Small intestine (tissue), 7 donors: ENCODE measurements at regions not wholly inside any gene's neighbourhood (a gene's known extent, or its start where the extent isn't known, plus 50 kb on each side); places are given as distances from the start of the nearest gene placed in this dataset.

Experiments
- DNase-seq, 2 donors: peaks; one replicate each; pipeline versions ENCODE4 v3.0.0 to v3.0.0-alpha.2; 2013
- FAIRE-seq: peaks from 2 replicates; lab custom pipeline; 2012; peaks lifted over from hg19 to GRCh38; lab: Jason Lieb, UNC
- H3K27ac ChIP-seq, 3 donors: one replicate each; pipeline ENCODE4 v1.5.1; 2013; ENCODE audit warnings: low read length in 2 of 3, mild to moderate bottlenecking in 2 of 3, control low read depth in 1 of 3, inconsistent platforms in 1 of 3, low read depth in 1 of 3, moderate library complexity in 1 of 3
- H3K27me3 ChIP-seq, 3 donors: one replicate each; pipeline ENCODE4 v1.6.1; 2013; ENCODE audit warnings: low read length in 3 of 3, inconsistent platforms in 1 of 3; ENCODE audit not compliant: control insufficient read depth in 3 of 3, insufficient read depth in 3 of 3
- H3K36me3 ChIP-seq, 3 donors: one replicate each; pipeline ENCODE4 v1.6.1; 2013; ENCODE audit warnings: low read length in 3 of 3, inconsistent platforms in 1 of 3, low read depth in 1 of 3, mild to moderate bottlenecking in 1 of 3, moderate library complexity in 1 of 3; ENCODE audit not compliant: control insufficient read depth in 3 of 3, insufficient read depth in 2 of 3
- H3K4me1 ChIP-seq, 3 donors: one replicate each; pipeline ENCODE4 v1.6.1; 2013; ENCODE audit warnings: low read length in 2 of 3, inconsistent platforms in 1 of 3, low read depth in 1 of 3, mild to moderate bottlenecking in 1 of 3, moderate library complexity in 1 of 3; ENCODE audit not compliant: control insufficient read depth in 3 of 3, insufficient read depth in 2 of 3
- H3K4me3 ChIP-seq, 3 donors: one replicate each; pipeline ENCODE4 v1.5.1; 2013; ENCODE audit warnings: low read length in 3 of 3, control low read depth in 1 of 3, inconsistent platforms in 1 of 3, low read depth in 1 of 3, mild to moderate bottlenecking in 1 of 3, moderate library complexity in 1 of 3
- H3K9me3 ChIP-seq, 2 donors: one replicate each; pipeline ENCODE4 v1.6.1; 2013; ENCODE audit warnings: low read depth in 1 of 2, low read length in 1 of 2; ENCODE audit not compliant: control insufficient read depth in 2 of 2, insufficient read depth in 1 of 2
- WGBS, 3 donors: extraction: QIAGEN DNeasy Blood & Tissue Kit; methylation state at CpG; one replicate each; pipeline ENCODE4 v1.1.7; 2013; 5-methylcytosine and 5-hydroxymethylcytosine counted together
- donor health status: healthy with polysubstance abuse.
- donor health status: control.
- donor health status: control.
- donor health status: Bipolar disorder and iron deficiency.
- donor health status: healthy.

DNA sequence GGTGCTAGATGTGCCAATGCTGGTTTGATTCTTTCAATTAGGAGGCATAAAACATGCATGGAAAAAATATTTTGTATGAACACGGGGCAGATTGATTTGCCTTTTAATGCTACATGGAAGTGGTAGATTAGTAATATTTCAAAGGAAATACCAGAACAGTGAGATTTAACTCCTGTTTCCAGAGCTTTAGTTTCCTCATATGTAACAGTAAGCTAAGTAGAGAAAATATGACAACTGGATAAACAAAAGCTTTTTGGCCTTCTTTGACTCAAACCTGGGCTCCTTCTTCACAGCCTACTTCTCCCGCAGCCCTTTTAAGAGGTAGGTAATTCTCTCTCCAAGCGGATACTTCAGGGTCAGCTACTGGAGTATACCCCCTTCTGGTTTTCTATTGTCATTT lies 254.2 kb upstream of the TRPC7 start:
- H3K27ac ChIP-seq = no peak overlapping the region
- WGBS, 3 donors = 88 to 89% (median 89%) methylated on average over 3 of the region's 3 CpGs
- no peak for DNase-seq
- no peaks in the 10 kb centered on the region for H3K36me3 ChIP-seq
- no peak overlapping the region for H3K4me3 ChIP-seq
- H3K9me3 ChIP-seq = no peaks in the 10 kb centered on the region
- no peaks in the 10 kb centered on the region for H3K4me1 ChIP-seq
- H3K27me3 ChIP-seq = no peaks in the 10 kb centered on the region
- no peak for FAIRE-seq

DNA sequence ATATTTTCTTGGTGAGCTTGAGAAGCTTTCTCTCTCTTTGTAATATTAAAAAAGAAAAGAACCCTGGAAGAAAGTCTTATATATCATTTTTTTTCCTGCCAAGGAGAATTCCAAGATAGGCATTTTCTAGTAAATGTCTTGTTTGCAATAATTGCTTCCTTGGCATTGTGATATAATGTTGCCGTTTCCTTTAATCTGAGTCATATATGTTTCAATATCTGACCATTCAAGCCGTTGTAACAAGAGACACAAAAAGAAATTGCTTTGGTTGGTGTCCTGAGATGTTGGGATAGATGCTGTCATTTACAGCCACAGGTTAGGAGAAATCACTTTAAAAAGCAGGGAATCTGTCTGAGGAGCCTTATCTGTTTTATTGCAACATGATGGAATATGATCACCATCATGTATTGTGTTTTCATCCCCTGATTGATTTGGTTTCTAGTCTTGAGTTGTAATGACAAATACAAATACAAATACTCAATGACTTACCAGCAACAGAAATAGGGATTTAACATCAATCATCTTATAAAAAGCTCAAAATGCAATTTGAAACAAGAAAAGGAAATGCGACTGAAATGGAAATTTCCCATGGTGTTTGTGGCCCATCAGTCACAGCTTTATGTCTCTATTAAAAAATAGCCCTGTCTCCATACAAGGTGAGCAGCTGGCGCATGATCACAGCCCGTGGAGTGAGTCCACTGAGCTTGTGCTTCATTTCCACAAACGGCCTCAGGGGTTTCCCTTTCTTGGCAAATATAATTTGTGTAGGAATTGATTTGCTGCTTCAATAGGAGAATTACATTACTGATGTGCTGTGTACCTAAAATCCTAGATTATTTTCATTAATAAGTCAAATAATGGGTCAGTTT lies 250.1 kb upstream of the TRPC7 start:
- DNase-seq (no peak), FAIRE-seq (no peak)
- Histone ChIP-seq H3K36me3 (no peaks in the 10 kb centered on the region), H3K27me3 (no peaks in the 10 kb centered on the region), H3K4me3 (no peak overlapping the region), H3K9me3 (no peaks in the 10 kb centered on the region), H3K27ac (no peak overlapping the region), H3K4me1 (no peaks in the 10 kb centered on the region)
- WGBS, 3 donors = 60 to 71% (median 71%) methylated on average over 6 of the region's 6 CpGs

DNA sequence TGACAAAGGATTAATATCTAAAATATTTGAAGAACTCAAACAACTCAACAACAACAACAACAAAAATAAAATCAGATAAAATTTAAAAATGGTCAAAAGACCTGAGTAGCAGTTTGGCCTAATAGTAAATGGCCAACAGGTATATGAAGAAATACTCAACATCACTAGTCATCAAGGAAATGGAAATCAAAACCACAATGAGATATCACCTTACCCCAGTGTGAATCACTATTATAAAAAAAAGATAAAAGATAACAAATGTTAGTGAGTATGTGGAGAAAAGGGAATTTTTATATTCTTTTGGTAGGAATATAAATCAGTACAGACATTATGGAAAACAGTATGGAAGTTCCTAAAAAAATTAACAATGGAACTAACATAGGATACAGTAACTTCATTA lies 247.9 kb upstream of the TRPC7 start:
- no peaks in the 10 kb centered on the region for H3K4me1 ChIP-seq
- FAIRE-seq = no peak
- H3K36me3 ChIP-seq = no peaks in the 10 kb centered on the region
- no peak for DNase-seq
- no peaks in the 10 kb centered on the region for H3K9me3 ChIP-seq
- no peak overlapping the region for H3K4me3 ChIP-seq
- no peak overlapping the region for H3K27ac ChIP-seq
- H3K27me3 ChIP-seq = no peaks in the 10 kb centered on the region

DNA sequence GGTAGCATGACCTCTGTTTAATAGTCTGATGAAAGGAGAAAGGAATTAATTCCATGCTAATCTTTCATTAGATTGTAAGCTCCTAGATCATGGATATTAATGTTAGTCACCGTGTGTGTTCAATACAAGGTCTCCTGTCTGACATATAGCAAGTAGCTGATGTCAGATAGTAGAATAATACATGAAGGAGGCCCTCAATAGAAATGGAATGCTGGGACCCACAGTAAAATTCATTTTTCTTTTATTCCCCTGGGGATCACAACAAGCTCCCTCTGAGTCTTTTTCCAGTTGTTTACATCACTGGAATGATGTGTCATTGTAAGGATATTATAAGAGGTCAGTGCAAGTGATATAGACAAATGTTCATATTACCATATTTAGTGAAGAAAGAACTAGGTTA lies 240.3 kb upstream of the TRPC7 start:
- 80 to 82% (median 82%) methylated on average over 1 of the region's 1 CpG for WGBS, 3 donors
- Histone ChIP-seq H3K9me3 (peaks cover 2 to 13% of the 10 kb centered on the region in 2 donors), H3K4me1 (no peaks in the 10 kb centered on the region), H3K27ac (no peak overlapping the region), H3K36me3 (no peaks in the 10 kb centered on the region), H3K4me3 (no peak overlapping the region), H3K27me3 (no peaks in the 10 kb centered on the region)
- DNase-seq (no peak), FAIRE-seq (no peak)

DNA sequence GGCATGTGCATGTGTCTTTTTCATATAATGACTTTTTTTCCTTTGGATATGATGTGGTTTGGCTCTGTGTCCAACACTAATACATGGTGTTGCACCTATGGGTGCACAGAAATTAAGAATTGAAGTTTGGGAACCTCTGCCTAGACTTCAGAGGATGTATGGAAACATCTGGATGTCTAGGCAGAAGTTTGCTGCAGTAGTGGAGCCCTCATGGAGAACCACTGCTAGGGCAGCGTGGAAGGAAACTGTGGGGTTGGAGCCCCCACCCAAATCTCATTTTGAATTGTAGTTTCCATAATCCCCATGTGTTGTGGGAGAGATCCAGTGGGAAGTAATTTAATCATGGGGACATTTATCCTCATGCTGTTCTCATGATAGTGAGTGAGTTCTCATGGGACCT lies 235.0 kb upstream of the TRPC7 start:
- Histone ChIP-seq H3K9me3 (peaks cover 2 to 13% of the 10 kb centered on the region in 2 donors), H3K36me3 (no peaks in the 10 kb centered on the region), H3K4me3 (no peak overlapping the region), H3K27ac (no peak overlapping the region), H3K4me1 (no peaks in the 10 kb centered on the region), H3K27me3 (no peaks in the 10 kb centered on the region)
- WGBS, 3 donors = 85 to 89% (median 86%) methylated on average over 1 of the region's 1 CpG
- FAIRE-seq (no peak), DNase-seq (no peak)

DNA sequence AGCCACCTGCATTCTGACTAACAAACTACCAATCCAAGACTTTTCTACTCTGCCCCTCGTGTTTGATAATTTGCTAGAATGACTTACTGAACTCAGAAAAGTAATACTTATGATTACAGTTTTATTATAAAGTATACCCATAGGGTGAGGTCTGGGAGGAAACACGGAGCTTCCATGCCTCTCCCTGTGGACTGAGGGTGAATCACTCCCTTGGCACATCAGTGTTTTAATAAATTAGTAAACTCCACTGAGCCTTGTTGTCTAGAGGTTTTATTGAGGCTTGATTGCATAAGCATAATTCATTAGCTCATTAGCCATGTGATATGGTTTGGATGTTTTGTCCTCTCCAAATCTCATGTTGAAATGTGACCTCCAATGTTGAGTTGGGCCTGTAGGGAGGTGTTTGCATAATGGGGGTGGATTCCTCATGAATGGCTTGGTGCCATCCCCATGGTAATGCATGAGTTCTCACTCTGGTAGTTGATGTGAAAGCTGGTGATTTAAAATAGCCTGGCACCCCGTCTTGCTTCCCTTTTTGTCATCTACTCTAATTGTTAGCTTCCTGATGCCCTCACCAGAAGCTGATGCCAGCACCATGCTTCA lies 233.6 kb upstream of the TRPC7 start:
- Histone ChIP-seq H3K4me1 (no peaks in the 10 kb centered on the region), H3K4me3 (no peak overlapping the region), H3K27me3 (no peaks in the 10 kb centered on the region), H3K9me3 (peaks cover 2 to 13% of the 10 kb centered on the region in 2 donors), H3K27ac (no peak overlapping the region), H3K36me3 (no peaks in the 10 kb centered on the region)
- WGBS, 3 donors = 57 to 62% (median 61%) methylated on average over 3 of the region's 3 CpGs
- DNase-seq = no peak
- FAIRE-seq = no peak

DNA sequence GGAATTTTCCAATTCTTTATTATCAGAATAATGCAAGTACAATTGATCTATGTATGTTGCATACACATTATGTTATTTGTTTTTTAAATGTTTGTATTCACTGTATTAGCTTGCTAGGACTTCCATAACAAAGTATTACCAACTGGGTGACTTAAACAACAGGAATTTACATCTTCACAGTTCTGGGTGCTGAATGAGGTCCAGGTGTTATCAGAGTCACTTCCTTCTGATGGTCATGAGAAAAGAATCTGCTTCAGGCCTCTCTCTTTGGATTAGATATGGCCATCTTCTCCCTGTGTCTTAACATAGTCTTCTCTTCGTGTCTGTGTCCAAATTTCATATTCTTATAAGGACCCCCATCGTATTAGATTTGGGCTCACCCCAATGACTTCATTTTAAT lies 229.1 kb upstream of the TRPC7 start:
- FAIRE-seq (no peak), DNase-seq (no peak)
- H3K4me1 ChIP-seq = no peaks in the 10 kb centered on the region
- H3K27me3 ChIP-seq = no peaks in the 10 kb centered on the region
- no peak overlapping the region for H3K27ac ChIP-seq
- H3K36me3 ChIP-seq = no peaks in the 10 kb centered on the region
- H3K4me3 ChIP-seq = no peak overlapping the region
- 52 to 72% (median 57%) methylated on average over 2 of the region's 2 CpGs for WGBS, 3 donors
- no peaks in the 10 kb centered on the region for H3K9me3 ChIP-seq

DNA sequence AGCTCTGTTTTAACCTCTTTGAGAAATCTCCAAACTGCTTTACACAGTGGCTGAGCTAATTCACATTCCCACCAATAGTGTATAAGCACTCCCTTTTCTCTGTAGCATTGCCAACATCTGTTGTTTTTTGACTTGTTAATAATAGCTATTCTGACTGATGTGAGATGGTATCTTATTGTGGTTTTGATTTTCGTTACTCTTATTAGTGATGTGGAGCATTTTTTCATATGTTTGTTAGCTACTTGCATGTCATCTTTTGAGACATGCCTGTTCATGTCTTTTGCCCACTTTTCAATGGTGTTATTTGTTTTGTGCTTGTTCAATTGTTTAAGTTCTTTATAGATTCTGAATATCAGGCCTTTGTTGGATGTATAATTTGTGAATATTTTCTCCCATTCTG lies 225.2 kb upstream of the TRPC7 start:
- Histone ChIP-seq H3K27ac (no peak overlapping the region), H3K9me3 (no peaks in the 10 kb centered on the region), H3K27me3 (no peaks in the 10 kb centered on the region), H3K4me3 (no peak overlapping the region), H3K4me1 (no peaks in the 10 kb centered on the region), H3K36me3 (no peaks in the 10 kb centered on the region)
- DNase-seq (no peak), FAIRE-seq (no peak)
- 60 to 79% (median 64%) methylated on average over 1 of the region's 1 CpG for WGBS, 3 donors
